GM19351 (cell line): ENCODE measurements at regions not wholly inside any gene's neighbourhood (a gene's known extent, or its start where the extent isn't known, plus 50 kb on each side); places are given as distances from the start of the nearest gene placed in this dataset.
"Not testable (repeated sequence)": the region's sequence is repeated elsewhere in the genome, so short reads cannot be mapped to it uniquely, and the experiment has no call there.

Experiments
- ATAC-seq: cut with Tn5 transposase; IDR thresholded peaks from one replicate; pipeline ENCODE4 v1.9.1; 2021; ENCODE audit warnings: mild to moderate bottlenecking, moderate library complexity; ENCODE audit not compliant: unreplicated experiment

DNA sequence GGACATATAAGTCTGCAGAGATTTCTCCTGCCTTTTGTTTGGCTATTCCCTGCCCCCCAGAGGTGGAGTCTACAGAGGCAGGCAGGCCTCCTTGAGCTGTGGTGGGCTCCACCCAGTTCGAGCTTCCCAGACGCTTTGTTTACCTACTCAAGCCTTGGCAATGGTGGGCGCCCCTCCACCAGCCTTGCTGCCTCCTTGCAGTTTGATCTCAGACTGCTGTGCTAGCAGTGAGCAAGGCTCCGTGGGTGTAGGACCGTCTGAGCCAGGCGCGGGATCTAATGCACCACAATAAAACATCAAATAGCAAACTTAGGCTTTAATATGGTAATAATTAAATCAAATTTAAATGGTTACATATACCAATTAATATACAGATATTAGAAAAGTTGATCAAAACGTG lies 525.4 kb downstream of the RERGL start:
- ATAC-seq = not testable (repeated sequence)

DNA sequence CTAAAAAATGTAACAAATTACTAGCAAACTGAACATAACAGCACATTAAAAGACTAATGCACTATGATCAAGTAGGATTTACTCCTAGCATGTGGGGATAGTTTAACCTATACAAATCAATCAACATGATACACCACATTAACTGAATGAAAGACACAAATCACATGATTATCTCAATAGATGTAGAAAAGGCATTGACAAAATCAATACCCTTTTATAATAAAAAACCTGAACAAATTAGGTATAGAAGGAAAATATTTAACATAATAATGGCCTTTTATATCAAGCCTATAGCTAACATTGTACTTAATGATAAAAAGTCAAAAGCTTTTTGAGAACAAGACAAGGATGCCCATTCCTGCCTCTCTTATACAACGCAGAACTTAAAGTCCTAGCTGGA lies 540.0 kb downstream of the RERGL start:
- no peak for ATAC-seq

DNA sequence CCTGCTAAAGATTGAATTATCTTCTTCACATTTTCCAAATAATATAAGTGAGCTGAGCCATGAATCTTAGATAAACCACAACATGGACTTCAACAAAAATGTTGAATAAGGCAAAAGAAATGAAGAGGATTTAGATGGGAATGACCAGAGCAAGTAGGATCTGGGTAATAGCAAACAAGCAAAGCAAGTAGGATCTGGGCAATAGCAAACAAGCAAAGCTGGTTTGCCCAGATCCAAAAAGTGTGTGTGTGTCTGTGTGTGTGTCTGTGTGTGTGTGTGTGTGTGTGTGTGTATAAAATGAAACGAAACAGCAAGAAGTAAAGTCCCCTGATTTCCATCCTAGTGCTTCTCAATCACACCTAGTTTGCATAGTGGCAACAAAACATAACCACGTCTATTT lies 549.1 kb downstream of the RERGL start:
- no peak for ATAC-seq

DNA sequence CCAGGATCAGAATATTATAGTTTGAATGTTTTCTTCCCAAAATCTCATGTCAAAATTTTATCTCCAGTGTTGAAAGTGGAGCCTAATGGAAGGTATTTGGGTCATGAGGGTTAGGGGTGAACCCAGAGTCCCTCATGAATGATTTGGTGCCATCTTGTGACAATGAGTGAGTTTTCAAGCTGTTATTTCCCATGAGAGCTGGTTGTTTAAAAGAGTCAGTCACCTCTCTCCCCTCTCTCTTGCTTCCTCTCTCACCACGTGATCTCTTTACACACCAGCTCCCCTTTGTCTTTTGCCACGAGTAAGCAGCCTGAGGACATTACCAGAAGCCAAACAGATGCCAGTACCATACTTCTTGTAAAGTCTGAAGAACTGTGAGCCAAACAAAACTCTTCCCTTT lies 561.6 kb downstream of the RERGL start:
- ATAC-seq = no peak

DNA sequence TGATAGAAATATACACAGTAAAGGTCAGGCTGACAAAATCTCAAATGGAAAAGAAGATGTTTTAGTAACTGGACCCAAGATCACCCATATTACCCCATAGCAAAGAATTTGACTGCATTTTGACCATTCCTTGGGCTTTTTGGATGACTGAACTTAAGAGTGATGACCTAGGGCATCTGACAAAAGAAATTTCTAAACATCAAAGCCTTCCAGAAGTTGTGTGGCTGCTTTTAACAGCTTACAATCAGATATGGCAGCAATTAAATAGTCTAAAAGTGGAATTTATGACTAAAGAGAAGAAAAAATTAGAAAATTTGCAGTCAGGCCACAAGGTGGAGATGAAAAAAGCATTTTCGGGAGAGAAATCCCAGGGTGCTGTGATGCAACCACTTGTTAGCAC lies 563.0 kb downstream of the RERGL start:
- ATAC-seq = no peak

DNA sequence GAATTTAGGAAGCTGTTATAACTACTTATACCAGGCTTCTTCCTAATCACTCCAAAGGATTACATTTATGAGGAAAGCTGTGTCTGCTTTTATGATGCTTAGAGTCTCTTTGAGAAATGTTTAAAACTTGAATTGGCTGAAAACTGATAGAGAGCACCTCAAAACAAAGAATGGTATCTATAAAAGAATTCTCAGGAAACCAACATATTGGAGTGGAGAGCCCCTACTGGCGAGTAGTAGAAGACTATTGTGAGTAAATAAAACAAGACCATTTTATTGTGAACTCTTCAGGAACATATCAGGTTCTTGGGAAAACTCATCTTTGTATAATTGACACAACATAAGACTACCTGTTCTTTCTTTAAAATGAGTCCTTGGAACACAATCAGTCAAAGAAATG lies 578.6 kb downstream of the RERGL start:
- ATAC-seq = no peak

DNA sequence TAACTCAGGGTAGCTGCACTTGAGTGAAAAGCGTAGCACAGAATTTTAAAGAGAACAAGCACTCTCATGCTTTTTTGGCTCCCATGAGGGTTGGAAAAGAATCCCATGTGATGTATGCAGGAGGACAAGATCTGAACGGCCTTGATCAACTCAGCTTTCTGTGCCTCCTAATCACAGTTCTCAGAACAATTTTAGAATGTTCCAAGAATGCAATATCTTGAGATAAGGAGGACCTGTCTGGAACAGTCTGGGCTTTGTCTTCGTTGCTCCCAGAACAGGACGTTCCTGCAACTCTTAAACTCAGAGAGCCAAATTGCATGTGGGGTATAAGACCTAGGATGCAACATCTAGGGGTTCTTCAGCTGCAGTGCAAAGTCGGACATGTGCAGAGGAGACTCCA lies 582.7 kb downstream of the RERGL start:
- no peak for ATAC-seq

DNA sequence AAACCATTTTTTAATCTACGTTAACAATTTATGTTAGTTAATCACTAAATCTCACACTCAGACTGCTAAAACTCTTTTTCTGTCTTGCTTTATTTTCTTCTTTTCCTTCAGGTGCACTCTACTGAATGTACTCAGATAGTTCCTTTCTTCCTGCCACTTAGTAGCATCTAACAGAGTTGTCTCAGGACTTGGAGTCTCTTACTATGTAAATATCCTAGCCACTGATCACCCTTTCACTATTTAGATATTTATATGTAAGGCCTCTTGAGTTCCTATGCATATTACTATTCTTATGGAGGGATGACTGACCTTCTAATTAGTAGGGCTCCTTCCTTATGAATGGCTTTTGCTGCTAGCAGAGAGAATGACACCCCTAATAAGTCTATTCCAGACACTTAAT lies 586.3 kb downstream of the RERGL start:
- no peak for ATAC-seq

DNA sequence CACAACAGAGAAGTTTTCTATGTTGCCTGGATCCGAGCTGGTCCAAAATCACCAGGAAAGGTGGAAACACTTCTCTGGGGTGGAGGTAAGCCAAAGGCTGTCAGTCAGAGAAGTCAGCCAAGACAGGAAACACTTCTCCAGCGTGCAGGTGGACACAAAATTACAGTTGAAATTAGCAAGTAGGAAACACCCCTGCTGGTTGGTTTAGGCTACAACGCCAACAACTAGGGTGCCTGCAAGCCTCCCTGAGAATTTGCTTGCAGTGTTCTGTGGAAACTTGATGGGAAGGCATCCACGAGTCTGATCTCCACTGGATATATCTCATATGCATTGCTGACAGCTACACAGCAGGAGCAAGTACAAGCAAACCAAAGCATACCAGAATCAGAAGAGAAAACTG lies 600.5 kb downstream of the RERGL start:
- ATAC-seq = no peak

DNA sequence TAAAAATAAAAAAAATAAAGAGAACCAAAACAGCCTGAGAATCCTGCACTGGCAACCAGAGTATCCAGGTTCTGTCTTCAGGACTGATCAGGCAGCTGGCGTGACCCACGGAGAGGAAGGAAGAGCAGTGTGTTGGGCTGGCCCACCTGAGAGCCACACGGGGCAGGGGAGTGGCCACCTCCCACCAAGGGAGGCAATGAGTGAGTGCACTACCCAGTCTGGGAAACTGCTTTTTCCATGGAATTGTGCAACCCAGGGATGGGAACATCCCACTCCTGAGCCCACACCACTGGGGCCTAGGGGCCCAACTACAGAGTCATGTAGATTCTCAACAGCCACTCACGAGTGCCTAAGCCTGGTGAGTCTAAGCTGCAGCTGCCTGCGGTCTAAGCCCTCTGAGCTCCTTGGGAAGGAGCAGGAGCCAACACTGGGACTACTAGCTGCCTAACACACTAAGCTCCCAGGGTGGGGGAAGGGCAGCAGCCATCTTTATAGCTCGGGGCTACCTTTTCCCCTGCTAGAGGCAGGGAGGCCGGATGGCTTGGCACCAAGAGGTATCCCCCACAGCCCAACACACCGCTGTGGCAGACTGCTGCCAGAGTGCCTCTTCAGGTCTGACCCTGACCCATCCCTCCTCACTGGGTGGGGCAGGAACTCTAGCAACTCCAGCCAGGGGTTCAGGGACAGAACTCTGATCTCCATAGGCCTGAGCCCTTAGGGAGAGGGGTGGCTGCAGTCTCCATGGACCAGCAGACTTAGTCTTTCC lies 610.9 kb downstream of the RERGL start:
- no peak for ATAC-seq

DNA sequence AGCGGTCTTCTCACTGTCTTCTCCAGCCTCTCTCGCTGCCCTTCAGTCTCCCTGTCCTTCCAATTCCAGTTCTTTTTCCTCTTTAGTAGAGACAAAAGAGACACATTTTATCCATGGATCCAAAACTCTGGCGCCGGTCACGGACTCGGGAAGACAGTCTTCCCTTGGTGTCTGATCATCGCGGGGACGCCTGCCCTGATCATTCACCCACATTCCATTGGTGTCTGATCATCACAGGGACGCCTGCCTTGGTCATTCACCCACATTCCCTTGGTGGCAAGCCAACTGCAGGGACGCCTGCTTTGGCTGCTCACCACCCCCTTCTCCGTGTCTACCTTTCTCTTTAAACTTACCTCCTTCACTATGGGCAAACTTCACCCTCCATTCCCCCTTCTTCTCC lies 619.5 kb downstream of the RERGL start:
- no peak for ATAC-seq

DNA sequence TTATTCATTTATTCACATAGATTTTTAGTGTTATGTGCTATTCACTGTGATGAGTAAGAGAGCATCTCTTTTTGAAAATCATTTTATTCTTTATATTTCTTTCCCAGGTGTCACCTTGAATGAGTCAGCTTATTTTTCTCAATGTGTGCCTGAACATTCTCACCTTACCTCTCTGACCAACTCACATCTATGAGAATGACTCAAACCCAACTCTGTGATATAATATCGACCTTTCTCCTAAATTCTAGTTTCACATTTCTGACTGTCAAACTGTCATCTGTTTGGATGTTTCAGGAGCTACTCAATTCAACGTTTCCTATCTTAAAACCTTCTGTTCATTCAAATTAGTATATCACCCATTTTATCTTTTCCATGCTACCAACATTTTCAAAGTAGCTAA lies 630.8 kb downstream of the RERGL start:
- ATAC-seq = no peak

DNA sequence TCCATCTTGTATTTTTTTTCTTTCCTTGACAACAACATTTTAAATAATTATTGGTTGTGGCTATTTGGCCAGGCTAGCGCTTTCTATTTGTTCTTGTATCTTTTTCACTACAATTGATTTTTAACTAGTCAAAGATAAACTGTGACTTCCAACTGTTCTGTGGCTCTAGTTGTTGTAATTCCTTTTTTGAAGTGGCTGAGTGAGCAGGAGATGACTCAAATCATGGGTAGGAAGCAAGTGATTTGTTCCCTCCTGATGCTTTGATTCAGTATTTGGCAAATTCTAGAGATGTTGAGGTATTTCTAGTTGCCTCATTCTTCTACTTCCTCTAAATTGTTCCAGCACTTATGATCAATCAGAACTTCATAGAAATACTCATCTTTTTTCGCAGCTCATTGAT lies 633.5 kb downstream of the RERGL start:
- no peak for ATAC-seq

DNA sequence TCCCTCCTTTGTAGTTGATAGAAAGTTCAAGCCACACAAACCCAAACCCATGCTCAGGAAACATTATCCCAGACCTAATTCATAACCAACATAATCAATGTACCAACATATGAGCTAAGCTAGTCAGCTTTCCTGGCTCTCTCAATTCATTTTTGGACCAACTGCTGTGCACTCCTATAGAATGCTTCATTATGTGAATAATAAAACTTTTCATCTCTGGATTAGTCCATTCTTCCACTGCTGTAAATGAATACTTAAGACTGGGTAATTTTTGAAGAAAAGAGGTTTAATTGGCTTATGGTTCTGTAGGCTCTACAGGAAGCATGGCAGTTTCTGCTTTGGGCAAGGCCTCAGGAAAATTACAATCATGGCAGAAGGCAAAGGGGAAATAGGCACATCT lies 651.9 kb downstream of the RERGL start:
- ATAC-seq = no peak

DNA sequence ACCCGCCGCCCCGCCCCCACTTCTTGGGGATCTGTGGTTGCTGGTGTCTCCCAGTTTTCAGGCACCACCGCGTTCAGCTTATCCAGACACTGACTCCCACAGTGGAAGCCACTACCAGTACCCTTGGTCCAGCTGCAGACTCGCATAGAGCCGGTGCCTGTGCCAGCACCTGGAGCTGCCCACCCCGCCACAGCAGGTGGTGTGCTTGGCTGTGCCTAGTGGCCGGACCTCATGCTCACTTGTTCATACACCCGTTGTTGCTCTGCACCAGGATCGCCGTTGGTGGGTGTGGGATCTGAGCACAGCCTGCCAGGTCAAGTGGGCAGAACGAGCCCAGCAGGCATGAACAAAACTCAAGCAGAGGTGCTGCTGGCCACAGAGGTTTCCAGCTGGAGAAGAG lies 673.2 kb downstream of the RERGL start:
- ATAC-seq = no peak

DNA sequence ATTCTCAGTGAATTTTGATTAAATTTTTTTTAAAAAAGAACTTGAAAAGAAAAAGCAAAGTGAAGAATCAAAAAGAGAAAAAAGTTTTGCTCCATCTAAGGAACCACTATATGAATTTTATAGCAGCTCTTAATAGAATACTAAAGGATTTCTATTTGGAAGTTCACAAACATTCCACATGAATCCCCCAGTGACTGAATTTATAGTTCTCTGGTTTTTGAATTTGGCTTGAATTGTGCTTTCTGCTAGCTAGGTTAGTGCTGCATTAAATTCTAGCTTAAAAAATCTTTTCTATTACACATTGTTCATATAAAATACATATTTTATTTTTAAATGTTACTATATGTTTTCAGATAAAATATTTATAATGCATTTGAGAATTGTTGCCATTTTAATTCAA lies 675.4 kb downstream of the RERGL start:
- ATAC-seq = no peak

DNA sequence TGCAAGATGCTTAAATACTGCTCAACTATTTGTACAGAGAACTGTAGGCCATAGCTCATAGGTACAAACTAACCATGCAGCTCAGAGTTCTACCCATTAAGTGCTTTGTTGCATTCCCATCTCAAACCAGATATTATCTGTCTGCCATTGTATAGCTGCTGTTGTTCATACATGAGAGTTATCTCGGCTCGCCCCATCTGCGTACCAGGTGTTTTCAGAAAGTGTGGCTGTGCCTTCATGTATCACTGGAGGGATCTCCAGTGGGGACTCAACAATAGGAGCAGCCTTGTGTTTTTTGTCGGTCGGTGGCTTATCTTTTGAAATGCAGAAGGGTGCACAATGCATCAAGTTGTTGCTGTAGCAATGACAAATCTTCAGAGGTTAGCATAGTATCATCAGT lies 678.3 kb downstream of the RERGL start:
- no peak for ATAC-seq

DNA sequence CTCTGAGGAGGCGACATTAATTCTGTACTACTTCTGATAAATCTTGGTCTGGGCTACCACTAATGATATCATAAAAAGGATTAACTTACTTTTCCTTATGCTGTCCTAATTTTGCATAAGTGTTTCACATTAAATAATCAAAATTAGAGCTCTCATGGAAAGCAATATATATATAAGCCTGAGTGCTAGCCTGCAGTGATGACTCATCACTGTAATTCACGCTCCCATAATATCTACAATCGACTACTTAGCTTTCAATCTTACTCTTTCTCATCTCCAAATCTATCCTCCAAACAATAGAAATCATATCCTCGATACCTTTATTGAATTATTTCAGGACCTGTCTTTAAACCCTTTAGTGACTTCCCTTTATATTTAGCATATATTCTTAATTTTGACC lies 701.3 kb downstream of the RERGL start:
- ATAC-seq = no peak

DNA sequence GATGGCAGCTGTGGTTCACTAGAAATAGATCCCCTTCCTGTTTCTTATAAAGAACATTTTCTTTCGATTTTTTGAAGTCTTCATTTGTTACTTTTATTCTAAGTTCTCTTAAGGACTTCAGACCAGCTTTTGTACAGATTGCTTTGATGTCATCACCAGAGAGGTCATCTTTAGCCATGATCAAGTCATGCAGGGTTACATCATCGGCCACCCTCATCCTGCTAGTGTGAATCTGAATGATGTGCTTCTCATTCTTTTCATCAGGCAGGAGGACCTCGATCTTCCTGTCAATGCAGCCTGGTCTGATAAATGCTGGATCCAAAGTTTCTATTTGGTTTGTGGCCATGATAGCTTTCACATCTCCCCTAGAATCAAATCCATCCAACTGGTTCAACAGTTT lies 706.7 kb downstream of the RERGL start:
- ATAC-seq = no peak

DNA sequence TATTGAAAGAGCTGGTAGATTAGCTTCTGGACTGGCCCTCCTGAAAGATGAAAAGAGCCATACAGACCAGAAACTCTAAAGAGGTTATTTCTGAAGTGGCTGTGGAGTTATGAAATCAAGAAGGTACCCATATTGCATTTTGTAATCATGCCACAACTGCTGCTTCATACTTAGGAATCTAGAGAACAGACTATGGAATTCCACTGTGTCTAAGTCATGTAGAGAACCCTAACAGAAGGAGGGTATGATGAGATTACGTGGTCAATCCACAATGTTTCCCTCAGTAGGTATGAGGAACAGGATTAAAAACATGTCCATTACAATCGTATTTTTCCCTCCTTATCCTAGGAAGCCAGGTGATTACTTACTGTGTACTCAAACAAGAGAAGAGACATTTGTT lies 708.8 kb downstream of the RERGL start:
- ATAC-seq = no peak

DNA sequence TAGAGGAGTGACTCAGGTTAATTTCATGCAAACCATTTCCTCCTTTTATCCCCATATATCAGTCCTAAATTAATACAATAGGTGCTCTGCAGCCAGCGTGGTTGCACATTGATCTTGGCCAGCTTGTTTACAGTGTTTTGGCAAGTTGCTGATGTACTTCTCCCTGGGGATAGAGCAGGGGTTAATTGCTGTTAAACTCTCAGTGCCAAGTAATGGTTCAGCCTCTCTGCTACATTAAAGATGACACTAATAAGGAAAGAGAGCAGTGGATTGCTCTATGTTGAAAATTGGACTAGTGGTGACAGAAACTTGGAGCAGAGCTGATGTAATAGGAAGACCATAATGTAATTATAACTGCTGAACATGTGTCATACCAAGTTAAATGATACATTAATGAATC lies 717.5 kb downstream of the RERGL start:
- no peak for ATAC-seq

DNA sequence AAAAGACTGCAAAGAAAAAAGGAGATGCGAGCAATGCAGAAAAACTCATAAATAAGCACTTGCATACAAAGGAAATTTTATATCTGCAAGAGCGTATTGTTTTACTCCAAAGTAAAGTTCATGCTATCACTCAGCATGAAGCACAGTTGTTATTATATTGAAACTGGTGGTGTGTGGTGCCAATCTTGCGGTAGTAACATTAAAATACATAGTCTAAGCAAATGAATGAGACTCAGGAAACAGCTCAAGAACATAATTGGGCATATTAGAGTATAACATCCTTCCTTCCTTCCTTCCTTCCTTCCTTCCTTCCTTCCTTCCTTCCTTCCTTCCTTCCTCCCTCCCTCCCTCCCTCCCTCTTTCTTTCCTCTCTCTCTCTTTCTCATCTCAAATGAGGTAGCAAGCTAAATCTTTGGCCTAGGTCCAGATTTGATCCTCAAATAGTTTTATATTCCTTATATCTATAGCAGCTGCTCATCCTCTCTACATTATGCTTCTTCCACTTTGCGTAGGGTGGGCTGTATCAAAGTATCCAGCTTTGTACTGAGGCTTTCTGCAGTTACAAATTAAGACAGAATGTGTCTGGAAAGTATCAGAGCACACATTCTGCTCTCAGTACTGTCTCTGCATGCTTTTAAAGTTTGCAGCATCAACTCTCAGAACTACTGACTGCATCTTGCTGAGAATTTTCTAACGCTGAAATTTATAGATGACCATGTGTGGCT lies 718.3 kb downstream of the RERGL start:
- no peak for ATAC-seq

DNA sequence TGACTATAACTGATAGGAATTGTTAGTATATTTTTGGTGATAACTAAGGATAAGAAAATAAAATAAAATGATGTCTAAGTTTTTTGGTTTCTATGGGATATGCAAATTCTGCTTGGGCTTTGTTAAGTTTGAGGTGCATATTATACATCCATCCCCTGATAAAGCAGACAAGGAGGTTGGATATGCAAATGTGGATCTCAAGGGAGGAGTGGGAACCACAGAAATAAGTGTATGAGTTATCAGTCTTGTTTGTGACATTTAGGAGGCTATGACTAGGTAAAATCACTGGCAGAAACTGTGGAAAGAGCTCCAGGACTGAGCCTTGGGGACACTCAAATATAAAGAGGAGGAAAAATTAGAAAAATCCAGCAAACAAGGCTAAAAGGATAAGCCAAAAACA lies 719.4 kb downstream of the RERGL start:
- no peak for ATAC-seq
